ENCODE measurements at regions not wholly inside any gene's neighbourhood (a gene's known extent, or its start where the extent isn't known, plus 50 kb on each side); places are given as distances from the start of the nearest gene placed in this dataset.
"Not testable (repeated sequence)": the region's sequence is repeated elsewhere in the genome, so short reads cannot be mapped to it uniquely, and the experiment has no call there.

DNA sequence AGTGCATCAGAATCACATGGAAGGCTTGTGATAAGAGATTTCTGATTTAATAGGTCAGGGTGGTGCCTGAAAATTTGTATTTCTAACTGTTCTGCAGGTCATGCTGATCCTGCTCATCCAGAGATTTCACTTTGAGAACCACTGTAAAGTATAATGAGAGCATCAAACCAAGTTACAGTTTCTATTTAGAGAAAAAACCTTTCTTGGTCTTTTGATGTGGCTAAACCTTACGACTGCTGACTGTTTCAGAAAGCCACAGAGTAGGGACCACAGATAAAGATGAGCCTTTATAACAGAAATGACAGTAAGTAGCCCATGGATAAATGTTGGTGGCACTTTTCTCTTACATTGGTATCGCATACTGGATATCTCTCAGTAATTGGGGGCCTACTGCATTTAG, 109.4 kb upstream of the FANCL start:
- no peak for DNase-seq

DNA sequence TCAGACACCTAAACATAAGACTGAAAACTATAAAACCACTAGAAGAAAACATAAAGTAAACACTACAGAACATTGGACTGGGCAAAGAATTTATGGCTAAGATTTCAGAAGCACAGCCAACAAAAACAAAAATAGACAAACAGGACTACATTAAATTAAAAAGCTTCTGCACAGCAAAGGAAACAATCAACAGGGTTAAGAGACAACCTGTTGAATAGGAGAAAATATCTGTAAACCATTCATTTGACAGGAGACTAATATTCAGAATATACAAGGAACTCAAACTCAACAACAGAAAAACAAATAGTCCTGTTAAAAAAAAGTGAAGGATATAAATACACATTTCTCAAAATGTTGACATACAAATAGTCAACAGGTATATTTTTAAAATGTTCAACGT, 106.7 kb upstream of the FANCL start:
- DNase-seq, result no peak

DNA sequence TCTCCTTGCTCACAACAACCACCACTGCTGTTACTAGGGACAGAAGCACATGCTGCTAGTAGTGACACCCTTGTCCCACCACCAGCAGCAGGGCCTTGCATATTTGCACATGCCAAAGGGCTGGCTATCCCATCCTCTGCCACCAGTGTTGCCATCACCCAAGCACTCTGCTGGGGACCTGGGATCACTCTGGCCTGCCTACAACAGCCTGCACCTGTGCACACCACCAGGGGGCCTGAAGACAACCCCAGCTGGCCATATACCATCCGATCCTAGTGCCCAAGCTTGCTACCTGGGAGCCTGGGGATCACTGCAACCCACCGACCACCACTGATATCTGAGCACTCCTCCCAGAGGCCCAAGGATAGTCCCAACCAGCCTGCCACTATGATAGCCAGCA, 99.9 kb upstream of the FANCL start:
- no peak for DNase-seq

DNA sequence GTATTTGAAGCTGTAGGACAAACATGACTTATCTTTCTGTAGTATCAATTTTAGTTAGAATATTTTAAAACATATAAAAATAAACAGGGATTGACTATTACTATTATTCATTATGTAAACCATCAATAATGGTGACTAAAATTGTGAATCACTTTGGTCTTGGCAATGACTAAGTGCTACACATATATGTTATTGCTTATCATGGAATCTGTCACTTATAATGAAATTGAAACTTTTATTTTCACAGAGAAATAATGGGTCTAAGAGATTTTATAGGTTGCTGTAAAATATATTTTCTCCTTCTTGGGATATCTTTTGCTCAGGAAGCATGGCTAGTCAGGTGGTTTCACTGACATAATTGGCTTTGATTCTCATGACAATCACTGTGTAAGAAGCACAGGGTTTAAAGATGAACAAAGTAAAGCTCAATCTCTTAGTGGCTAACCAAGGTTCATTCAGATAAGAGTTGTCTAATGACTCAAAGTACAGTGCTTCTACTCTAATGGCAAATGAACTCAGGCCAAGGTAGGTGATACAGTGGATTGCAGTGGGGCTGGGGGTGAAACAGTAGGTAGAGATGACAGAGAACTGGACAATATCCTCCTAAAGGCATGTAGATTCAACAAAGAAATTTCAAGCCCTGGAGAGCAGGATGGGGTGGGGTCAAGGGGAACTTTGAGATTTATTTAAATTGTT, 98.6 kb upstream of the FANCL start:
- DNase-seq, result no peak

DNA sequence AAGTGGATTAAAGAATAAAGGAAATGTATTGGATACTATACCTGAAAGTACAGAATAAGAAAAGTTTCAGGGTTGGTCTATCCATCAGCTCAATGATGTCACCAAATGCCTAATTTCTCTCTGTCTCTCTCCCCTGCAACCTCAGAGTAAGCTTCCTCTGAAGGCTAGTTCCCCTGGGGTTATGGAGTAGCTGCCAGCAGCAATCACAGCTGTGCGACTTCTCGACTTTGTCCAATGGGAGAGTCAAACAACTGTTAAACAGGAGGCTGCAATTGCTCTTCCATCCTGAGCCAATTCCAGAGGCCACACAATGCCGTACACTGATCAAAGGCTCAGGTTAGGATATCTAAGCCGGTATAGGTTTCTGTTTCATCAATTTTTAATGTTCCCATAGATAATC, 95.3 kb upstream of the FANCL start:
- DNase-seq, result no peak

DNA sequence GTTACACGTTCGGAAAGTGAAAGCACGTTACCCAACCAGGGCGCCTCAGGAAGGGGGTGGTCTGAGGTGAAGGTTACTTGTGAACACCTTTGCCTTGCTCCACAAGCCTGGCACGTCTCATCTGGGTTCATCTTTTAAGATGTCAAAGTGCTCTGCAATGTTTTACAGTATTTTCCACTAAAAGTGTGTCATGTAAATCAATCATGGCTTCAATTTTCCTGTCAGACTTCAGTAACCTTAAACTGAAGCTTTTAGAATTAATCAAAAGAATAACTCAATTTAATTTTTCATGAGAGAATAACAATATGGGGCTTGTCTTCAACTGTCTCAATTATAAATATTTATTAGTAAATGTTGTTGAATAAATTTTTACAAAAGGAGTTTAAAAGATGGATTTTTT, 93.3 kb upstream of the FANCL start:
- DNase-seq, result no peak

DNA sequence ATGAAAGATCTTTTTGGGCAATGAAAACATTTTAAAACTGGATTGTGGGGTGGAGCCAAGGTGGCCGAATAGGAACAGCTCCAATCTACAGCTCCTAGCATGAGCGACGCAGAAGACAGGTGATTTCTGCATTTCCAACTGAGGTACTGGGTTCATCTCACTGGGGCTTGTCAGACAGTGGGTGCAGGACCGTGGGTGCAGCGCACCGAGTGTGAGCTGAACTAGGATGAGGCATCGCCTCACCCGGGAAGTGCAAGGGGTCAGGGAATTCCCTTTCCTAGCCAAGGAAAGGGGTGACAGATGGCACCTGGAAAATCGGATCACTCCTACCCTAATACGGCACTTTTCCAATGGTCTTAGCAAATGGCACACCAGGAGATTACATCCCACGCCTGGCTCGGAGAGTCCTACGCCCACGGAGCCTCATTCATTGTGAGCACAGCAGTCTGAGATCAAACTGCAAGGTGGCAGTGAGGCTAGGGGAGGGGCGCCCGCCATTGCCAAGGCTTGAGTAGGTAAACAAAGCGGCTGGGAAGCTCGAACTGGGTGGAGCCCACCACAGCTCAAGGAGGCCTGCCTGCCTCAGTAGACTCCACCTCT, 84.3 kb upstream of the FANCL start:
- DNase-seq, result not testable (repeated sequence)

DNA sequence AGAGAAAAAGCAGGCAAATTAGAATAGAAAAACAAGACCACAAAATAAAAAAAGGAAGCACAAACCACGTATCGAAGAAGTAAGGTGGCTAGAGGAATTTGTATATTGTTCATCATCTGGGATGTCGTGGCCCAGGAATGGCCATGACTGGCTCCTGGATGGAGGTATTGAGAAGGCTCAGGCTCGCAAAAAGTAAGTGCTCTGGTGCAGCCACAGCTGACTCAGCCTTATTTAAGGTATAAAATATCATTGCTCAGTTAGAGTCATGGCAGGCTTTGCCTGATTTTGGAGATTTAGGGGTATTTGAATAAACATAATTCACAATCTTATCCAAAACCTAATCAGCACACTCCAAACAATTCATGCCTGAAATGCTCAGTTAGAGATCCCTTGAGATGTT, 78.4 kb upstream of the FANCL start:
- DNase-seq, result no peak

DNA sequence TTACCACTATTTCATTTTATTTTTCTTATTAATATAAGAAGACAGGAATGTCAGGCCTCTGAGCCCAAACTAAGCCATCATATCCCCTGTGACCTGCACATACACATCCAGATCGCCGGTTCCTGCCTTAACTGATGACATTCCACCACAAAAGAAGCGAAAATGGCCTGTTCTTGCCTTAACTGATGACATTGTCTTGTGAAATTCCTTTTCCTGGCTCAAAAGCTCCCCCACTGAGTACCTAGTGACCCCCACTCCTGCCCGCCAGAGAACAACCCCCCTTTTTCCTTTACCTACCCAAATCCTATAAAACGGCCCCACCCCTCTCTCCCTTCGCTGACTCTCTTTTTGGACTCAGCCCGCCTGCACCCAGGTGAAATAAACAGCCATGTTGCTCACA, 77.8 kb upstream of the FANCL start:
- not testable (repeated sequence) for DNase-seq

DNA sequence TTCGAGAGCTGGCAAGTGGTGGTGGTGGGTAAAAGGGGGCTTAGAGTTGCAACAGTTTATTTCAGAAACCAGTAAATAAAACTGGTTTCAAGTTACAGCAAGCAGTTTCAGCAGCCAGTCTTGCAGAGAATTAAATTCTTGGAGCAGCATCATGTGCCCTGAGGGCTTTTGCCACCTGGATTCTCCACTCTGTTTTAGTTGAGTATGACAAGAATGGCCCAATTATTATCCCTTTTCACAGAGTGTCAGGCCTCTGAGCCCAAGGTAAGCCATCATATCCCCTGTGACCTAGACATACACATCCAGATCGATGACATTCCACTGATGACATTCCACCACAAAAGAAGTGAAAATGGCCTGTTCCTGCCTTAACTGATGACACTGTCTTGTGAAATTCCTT, 72.8 kb upstream of the FANCL start:
- DNase-seq, result no peak

DNA sequence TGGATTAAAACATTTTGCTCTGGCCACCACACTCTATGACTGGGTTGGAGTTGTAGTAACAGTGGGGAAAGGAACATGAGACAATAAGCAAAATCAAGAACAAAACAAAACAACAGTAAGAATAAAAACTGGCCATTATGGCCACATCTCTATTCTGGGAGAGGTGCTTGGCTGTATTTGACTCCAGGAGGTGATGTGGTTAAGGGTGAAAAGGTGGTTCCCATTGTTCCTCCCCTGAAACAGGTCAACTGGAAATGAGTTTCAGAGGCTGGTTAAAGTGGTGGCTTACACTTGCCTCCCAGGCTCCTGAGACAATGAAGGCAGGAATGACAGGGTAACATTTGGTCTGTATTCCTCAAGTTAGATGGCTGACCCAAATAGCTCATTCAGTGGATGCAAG, 67.3 kb upstream of the FANCL start:
- no peak for DNase-seq

DNA sequence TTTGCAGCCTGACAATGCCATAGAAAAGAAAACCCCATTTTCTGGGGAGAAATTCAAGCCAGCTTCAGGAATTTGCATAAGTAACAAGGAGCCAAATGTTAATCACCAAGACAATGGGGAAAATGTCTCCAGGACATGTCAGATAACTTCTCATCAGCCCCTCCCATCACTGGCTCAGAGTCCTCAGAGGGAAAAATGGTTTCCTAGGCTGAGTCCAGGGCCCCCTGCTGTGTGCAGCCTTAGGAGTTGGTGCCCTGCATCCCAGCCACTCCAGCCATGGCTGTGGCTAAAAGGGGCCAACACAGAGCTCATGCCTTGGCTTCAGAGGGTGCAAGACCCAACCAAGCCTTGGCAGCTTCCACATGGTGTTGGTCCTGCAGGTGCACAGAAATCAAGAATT, 63.7 kb upstream of the FANCL start:
- DNase-seq, result no peak

DNA sequence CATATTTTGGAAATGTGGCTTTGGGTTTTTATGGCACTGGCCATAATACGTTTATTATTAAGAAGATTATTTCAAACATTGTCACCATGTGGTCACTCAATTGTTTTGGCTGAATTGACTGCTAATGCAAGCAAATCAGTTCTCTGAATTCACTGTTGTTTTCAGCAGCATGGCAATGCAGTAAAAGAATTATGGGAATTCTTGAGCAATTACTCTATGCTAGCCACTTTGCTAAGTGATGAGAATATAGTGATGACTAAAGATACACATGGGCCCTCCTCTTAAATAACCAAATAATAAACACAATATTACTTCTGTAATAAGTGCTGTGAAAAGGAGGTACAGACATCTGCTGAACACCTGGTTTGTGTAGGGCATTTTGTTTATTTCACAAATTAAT, 58.0 kb upstream of the FANCL start:
- DNase-seq, result no peak

DNA sequence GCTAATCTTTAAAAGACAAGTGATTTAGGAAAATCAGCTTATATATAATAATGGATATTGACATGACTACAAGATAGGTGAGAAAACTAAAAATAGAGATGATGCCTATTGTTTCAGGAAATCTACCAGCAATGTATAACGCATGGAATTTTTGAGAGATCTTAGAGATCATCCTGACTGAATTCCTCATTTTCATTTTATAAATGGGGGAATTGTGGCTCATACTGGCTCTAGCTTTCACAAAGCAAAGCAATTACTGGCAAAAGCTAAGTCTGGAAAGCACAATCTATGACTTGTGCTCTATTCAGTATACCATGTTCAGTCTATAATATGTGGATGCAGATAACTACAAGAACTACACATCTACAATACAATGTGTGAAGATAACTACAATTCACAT, 51.9 kb upstream of the FANCL start:
- DNase-seq, result no peak

DNA sequence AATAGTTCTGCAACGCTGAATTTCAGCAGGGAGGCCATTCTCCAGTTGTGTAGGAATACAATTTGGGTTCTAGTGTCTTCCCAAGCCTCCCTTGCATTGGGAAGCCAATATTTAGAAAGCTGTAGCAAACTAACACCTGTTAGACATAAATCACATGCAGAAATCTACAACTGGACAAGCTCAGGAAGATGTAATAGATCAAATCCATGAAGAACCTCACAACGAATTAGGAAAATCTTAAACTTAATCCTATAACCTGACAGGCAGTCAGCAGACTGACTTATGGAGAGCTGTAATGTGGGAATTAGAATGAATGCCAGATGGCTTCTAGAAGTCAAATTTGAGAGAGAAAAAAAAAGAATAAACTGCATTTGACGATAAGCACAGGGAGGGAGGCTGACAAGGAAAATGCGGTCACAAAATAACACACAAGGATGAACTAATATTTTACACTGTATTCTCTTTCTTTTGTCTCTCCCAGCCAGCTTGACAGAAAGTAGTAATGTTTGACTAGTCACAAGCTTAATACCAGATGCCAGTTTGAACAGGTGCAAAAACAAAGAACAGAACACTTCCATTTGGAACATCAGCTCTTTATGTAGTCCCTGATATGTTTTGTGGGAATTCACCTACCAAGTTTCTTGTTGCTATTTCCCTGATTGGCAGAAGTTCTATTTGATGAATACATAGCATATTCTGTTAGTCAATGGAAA, 50.8 kb upstream of the FANCL start:
- DNase-seq, result no peak
